HG03439 (cell line): ENCODE measurements at regions not wholly inside any gene's neighbourhood (a gene's known extent, or its start where the extent isn't known, plus 50 kb on each side); places are given as distances from the start of the nearest gene placed in this dataset.

Experiments used
- ATAC-seq: cut with Tn5 transposase; IDR thresholded peaks from one replicate; pipeline ENCODE4 v1.9.1; 2021; ENCODE audit warnings: mild to moderate bottlenecking, moderate library complexity; ENCODE audit not compliant: unreplicated experiment

- ATAC-seq = no peak
Observed at GRCh38 chr14:84591827-84592445, 938.0 kb upstream of the FLRT2 start.

GRCh38 chr14:84592770-84593169 is 937.2 kb upstream of the FLRT2 start:
- ATAC-seq = no peak

GRCh38 chr14:84610086-84610485 is 919.9 kb upstream of the FLRT2 start:
- ATAC-seq = no peak

GRCh38 chr14:84622357-84622756 is 907.6 kb upstream of the FLRT2 start:
- ATAC-seq = no peak

GRCh38 chr14:84643446-84643845 is 886.5 kb upstream of the FLRT2 start:
- ATAC-seq = no peak

- ATAC-seq = no peak
Observed at GRCh38 chr14:84646786-84647500, 883.0 kb upstream of the FLRT2 start.

GRCh38 chr14:84655014-84655413 is 874.9 kb upstream of the FLRT2 start:
- no peak for ATAC-seq

- ATAC-seq = no peak
Observed at GRCh38 chr14:84657911-84658310, 872.0 kb upstream of the FLRT2 start.

GRCh38 chr14:84670796-84671195 is 859.1 kb upstream of the FLRT2 start:
- no peak for ATAC-seq

- no peak for ATAC-seq
Observed at GRCh38 chr14:84671776-84672175, 858.2 kb upstream of the FLRT2 start.

GRCh38 chr14:84674636-84675035 is 855.3 kb upstream of the FLRT2 start:
- no peak for ATAC-seq

- ATAC-seq = no peak
Observed at GRCh38 chr14:84686550-84686949, 843.4 kb upstream of the FLRT2 start.

- ATAC-seq = no peak
Observed at GRCh38 chr14:84688297-84689025, 841.5 kb upstream of the FLRT2 start.

- ATAC-seq = no peak
Observed at GRCh38 chr14:84694161-84694560, 835.8 kb upstream of the FLRT2 start.

GRCh38 chr14:84704601-84705000 is 825.3 kb upstream of the FLRT2 start:
- no peak for ATAC-seq

GRCh38 chr14:84707830-84708229 is 822.1 kb upstream of the FLRT2 start:
- ATAC-seq = no peak

GRCh38 chr14:84708865-84709264 is 821.1 kb upstream of the FLRT2 start:
- ATAC-seq = no peak

GRCh38 chr14:84726471-84726870 is 803.5 kb upstream of the FLRT2 start:
- no peak for ATAC-seq

GRCh38 chr14:84749191-84749955 is 780.6 kb upstream of the FLRT2 start:
- ATAC-seq = no peak

GRCh38 chr14:84750284-84750683 is 779.7 kb upstream of the FLRT2 start:
- no peak for ATAC-seq
